ENCODE measurements at regions not wholly inside any gene's neighbourhood (a gene's known extent, or its start where the extent isn't known, plus 50 kb on each side); places are given as distances from the start of the nearest gene placed in this dataset.
A peak's percentile ranks its signal among the peaks of the same experiment; 100 is the strongest.

DNA sequence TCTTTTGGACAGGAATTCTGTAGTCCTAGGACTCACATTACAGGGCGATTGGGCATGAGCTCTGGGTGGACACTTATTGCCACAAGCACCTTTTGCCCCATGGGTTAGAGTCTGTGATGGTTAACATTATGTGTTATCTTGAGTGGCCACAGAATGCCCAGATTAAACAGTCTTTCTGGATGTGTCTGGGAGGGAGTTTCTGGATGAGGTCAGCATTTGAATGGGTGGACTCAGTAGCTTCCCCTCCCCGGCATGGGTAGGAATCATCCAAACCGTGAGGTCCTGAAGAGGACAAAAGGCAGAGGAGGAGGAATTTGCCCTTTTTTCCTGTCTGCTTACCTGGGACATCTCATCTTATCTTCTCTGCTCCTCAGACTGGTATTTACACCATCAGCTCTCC lies 85.6 kb downstream of the BMP4 start:
- H3K9me3 Mint-ChIP-seq: no peaks in the 10 kb centered on the region
- DNase-seq (ENCODE audit: low spot score) (no peak), ATAC-seq (no peak)
- H3K27me3 Mint-ChIP-seq (ENCODE audit: insufficient read depth, low read depth, poor library complexity): peaks cover 7% of the 10 kb centered on the region
- no peaks in the 10 kb centered on the region for H3K4me1 Mint-ChIP-seq
- H3K36me3 ChIP-seq (ENCODE audit: insufficient read depth): no peaks in the 10 kb centered on the region
- no peaks in the 10 kb centered on the region for H3K4me1 ChIP-seq (ENCODE audit: insufficient read depth)
- H3K27ac ChIP-seq (ENCODE audit: low read depth): no peak overlapping the region
- H3K4me3 Mint-ChIP-seq: no peak overlapping the region
- TF ChIP-seq JUNB (IDR thresholded peaks at IDR 0.05; ENCODE audit: unreplicated experiment): no peak
- no peaks in the 10 kb centered on the region for H3K79me2 ChIP-seq (replicated peaks; ENCODE audit: insufficient read depth)
- peaks cover 12% of the 10 kb centered on the region; the same call in 1 of the 2 replicates for H3K9me2 ChIP-seq (ENCODE audit: insufficient read depth)
- no peak overlapping the region for H3K27ac Mint-ChIP-seq
- no peak overlapping the region for H3K4me2 ChIP-seq
- no peaks in the 10 kb centered on the region for H3K27me3 ChIP-seq (ENCODE audit: insufficient read depth)
- no peaks in the 10 kb centered on the region for H3F3A ChIP-seq (replicated peaks; ENCODE audit: low read depth)
- no peaks in the 10 kb centered on the region for H4K20me1 ChIP-seq (replicated peaks; ENCODE audit: insufficient read depth)
- H2AFZ ChIP-seq: no peak overlapping the region
- no peaks in the 10 kb centered on the region for H3K36me3 Mint-ChIP-seq (ENCODE audit: low read depth)
- H3K4me3 ChIP-seq: no peak overlapping the region

DNA sequence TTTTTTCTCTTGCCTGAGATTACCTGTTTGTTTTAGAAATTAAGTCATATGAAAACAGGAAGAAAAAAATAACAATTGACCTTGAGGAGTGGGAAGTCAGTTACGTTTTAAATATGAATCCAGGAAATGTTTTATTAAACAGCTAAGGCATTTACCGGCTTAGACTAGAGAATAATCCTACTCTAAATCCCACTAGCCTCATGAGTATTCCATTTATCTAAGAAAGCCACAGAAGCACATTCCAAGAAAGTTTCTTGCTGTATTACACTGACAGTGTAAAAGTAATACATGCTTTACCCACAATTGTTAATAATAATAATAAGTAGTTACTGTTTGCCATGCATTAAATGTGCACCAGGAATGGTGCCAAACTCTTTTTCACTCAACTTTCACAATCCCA lies 90.9 kb downstream of the BMP4 start:
- peaks cover 1% of the 10 kb centered on the region for H3K27me3 Mint-ChIP-seq (ENCODE audit: insufficient read depth, low read depth, poor library complexity)
- Histone ChIP-seq H3K27me3 (ENCODE audit: insufficient read depth) (no peaks in the 10 kb centered on the region), H3K9me2 (ENCODE audit: insufficient read depth) (peaks cover 9% of the 10 kb centered on the region; the same call in 1 of the 2 replicates), H3K4me1 (ENCODE audit: insufficient read depth) (no peaks in the 10 kb centered on the region), H3F3A (replicated peaks; ENCODE audit: low read depth) (no peaks in the 10 kb centered on the region), H3K79me2 (replicated peaks; ENCODE audit: insufficient read depth) (no peaks in the 10 kb centered on the region), H3K36me3 (ENCODE audit: insufficient read depth) (no peaks in the 10 kb centered on the region), H3K27ac (ENCODE audit: low read depth) (no peak overlapping the region), H3K4me2 (no peak overlapping the region), H4K20me1 (replicated peaks; ENCODE audit: insufficient read depth) (no peaks in the 10 kb centered on the region), H2AFZ (no peak overlapping the region), H3K4me3 (no peak overlapping the region)
- DNase-seq (ENCODE audit: low spot score) (no peak), ATAC-seq (no peak)
- no peaks in the 10 kb centered on the region for H3K36me3 Mint-ChIP-seq (ENCODE audit: low read depth)
- no peak overlapping the region for H3K27ac Mint-ChIP-seq
- no peaks in the 10 kb centered on the region for H3K4me1 Mint-ChIP-seq
- no peak for TF ChIP-seq ZNF331 (CRISPR knock-in tag; IDR thresholded peaks at IDR 0.05; ENCODE audit: low read depth)
- H3K9me3 Mint-ChIP-seq: no peaks in the 10 kb centered on the region
- no peak overlapping the region for H3K4me3 Mint-ChIP-seq

DNA sequence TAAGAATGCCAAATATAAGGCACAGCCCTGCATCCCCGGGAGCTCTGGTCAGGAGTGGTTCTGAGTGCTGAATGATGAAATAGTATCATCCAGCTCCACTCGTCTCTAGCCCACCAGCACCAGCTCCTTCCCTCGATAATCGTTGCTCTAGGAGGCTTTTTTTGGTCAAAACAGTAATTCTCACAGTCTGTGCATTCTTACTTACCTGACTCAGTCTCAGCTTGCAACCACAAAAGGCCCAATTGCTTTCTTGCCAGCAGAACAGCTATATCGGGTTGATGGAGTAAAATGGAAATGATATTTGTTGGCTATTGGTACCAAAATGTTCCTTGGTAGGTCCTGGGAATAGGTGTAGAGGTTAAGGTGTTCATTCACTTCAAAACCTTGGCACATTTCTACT lies 94.8 kb downstream of the BMP4 start:
- Mint-ChIP-seq H3K4me1 (no peaks in the 10 kb centered on the region), H3K36me3 (ENCODE audit: low read depth) (no peaks in the 10 kb centered on the region), H3K27me3 (ENCODE audit: insufficient read depth, low read depth, poor library complexity) (no peaks in the 10 kb centered on the region), H3K27ac (no peak overlapping the region), H3K4me3 (no peak overlapping the region), H3K9me3 (no peaks in the 10 kb centered on the region)
- Histone ChIP-seq H2AFZ (peak overlapping the region; percentile 72; the same call in 1 of the 2 replicates), H3K4me3 (no peak overlapping the region), H3K27me3 (ENCODE audit: insufficient read depth) (no peaks in the 10 kb centered on the region), H3K36me3 (ENCODE audit: insufficient read depth) (no peaks in the 10 kb centered on the region), H3K27ac (ENCODE audit: low read depth) (no peak overlapping the region), H3K4me1 (ENCODE audit: insufficient read depth) (no peaks in the 10 kb centered on the region), H4K20me1 (replicated peaks; ENCODE audit: insufficient read depth) (no peaks in the 10 kb centered on the region), H3K4me2 (no peak overlapping the region), H3K79me2 (replicated peaks; ENCODE audit: insufficient read depth) (no peaks in the 10 kb centered on the region), H3F3A (replicated peaks; ENCODE audit: low read depth) (no peaks in the 10 kb centered on the region), H3K9me2 (ENCODE audit: insufficient read depth) (no peaks in the 10 kb centered on the region)
- no peak for DNase-seq (ENCODE audit: low spot score)
- TF ChIP-seq, protein P1, sequence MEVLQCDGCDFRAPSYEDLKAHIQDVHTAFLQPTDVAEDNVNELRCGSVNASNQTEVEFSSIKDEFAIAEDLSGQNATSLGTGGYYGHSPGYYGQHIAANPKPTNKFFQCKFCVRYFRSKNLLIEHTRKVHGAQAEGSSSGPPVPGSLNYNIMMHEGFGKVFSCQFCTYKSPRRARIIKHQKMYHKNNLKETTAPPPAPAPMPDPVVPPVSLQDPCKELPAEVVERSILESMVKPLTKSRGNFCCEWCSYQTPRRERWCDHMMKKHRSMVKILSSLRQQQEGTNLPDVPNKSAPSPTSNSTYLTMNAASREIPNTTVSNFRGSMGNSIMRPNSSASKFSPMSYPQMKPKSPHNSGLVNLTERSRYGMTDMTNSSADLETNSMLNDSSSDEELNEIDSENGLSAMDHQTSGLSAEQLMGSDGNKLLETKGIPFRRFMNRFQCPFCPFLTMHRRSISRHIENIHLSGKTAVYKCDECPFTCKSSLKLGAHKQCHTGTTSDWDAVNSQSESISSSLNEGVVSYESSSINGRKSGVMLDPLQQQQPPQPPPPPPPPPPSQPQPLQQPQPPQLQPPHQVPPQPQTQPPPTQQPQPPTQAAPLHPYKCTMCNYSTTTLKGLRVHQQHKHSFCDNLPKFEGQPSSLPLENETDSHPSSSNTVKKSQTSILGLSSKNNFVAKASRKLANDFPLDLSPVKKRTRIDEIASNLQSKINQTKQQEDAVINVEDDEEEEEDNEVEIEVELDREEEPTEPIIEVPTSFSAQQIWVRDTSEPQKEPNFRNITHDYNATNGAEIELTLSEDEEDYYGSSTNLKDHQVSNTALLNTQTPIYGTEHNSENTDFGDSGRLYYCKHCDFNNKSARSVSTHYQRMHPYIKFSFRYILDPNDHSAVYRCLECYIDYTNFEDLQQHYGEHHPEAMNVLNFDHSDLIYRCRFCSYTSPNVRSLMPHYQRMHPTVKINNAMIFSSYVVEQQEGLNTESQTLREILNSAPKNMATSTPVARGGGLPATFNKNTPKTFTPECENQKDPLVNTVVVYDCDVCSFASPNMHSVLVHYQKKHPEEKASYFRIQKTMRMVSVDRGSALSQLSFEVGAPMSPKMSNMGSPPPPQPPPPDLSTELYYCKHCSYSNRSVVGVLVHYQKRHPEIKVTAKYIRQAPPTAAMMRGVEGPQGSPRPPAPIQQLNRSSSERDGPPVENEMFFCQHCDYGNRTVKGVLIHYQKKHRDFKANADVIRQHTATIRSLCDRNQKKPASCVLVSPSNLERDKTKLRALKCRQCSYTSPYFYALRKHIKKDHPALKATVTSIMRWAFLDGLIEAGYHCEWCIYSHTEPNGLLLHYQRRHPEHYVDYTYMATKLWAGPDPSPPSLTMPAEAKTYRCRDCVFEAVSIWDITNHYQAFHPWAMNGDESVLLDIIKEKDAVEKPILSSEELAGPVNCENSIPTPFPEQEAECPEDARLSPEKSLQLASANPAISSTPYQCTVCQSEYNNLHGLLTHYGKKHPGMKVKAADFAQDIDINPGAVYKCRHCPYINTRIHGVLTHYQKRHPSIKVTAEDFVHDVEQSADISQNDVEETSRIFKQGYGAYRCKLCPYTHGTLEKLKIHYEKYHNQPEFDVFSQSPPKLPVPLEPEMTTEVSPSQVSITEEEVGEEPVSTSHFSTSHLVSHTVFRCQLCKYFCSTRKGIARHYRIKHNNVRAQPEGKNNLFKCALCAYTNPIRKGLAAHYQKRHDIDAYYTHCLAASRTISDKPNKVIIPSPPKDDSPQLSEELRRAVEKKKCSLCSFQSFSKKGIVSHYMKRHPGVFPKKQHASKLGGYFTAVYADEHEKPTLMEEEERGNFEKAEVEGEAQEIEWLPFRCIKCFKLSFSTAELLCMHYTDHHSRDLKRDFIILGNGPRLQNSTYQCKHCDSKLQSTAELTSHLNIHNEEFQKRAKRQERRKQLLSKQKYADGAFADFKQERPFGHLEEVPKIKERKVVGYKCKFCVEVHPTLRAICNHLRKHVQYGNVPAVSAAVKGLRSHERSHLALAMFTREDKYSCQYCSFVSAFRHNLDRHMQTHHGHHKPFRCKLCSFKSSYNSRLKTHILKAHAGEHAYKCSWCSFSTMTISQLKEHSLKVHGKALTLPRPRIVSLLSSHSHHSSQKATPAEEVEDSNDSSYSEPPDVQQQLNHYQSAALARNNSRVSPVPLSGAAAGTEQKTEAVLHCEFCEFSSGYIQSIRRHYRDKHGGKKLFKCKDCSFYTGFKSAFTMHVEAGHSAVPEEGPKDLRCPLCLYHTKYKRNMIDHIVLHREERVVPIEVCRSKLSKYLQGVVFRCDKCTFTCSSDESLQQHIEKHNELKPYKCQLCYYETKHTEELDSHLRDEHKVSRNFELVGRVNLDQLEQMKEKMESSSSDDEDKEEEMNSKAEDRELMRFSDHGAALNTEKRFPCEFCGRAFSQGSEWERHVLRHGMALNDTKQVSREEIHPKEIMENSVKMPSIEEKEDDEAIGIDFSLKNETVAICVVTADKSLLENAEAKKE (CRISPR knock-in tag; IDR thresholded peaks at IDR 0.05): no peak
- ATAC-seq: no peak

Measured in GM23338 (cell line).